Kidney glomerular epithelial cell (primary cell): ENCODE measurements at regions not wholly inside any gene's neighbourhood (a gene's known extent, or its start where the extent isn't known, plus 50 kb on each side); places are given as distances from the start of the nearest gene placed in this dataset.
"Not testable (repeated sequence)": the region's sequence is repeated elsewhere in the genome, so short reads cannot be mapped to it uniquely, and the experiment has no call there.

Experiments used
- DNase-seq: peaks from one replicate; lab custom pipeline; 2025; lab: John Stamatoyannopoulos, UW

DNA sequence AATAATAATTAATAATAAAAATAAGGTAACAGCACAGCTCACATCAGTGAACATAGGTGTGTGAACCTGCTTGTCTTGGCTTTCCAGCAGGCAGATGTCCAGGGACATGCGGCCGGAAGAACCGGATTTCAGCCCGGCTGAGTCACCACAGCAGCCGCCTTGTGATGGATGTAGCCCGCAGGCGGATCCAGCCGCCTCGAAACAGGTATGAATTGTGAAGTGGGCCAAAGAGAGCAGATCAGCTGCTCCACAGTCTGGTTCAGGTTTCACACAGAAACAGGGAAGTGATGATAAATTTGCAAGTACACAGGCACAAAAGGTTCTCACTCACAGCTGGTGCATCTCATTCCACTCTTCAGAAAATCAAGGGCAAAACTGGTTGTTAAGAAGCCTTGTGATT lies 55.1 kb downstream of the ID4 start:
- peak; percentile 16 for DNase-seq

- no peak for DNase-seq
Observed at GRCh38 chr6:19895866-19896692, 58.9 kb downstream of the ID4 start.

DNA sequence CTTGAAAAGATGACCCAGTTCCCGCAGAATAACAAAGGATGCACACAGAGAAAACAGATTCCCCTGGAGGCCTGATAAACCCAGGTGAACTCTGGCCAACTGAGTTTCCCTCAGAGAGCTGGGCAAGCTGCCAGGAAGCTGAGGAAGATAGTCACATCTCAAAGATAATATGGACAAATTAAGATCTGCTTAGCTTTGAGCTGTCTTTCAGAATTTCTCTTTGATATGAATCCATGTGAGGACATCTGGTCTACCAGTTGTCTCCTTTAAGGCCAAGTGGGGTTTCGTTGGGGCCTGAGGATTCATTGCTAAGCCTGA lies 59.5 kb downstream of the ID4 start:
- DNase-seq = no peak

GRCh38 chr6:19898141-19898740 lies 61.1 kb downstream of the ID4 start:
- no peak for DNase-seq

DNA sequence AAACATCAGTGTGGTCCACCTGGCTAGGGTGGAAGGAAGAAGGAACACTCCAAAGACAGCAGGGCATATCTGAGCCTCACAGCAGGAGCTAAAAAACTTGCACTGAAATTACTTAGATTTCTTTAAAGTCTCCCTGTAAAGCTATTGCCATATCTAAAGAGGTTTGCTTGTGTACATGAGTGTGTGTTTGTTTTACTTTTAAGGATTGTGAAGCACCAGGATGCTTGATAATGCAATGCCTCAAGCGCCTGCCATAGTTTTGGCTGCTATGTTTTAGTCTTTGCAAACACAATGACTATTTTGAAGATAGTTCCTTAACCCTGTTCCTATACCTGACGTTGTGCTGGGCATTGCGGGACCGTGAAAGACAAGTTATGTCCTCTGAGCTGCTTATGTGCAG lies 65.0 kb downstream of the ID4 start:
- no peak for DNase-seq

DNA sequence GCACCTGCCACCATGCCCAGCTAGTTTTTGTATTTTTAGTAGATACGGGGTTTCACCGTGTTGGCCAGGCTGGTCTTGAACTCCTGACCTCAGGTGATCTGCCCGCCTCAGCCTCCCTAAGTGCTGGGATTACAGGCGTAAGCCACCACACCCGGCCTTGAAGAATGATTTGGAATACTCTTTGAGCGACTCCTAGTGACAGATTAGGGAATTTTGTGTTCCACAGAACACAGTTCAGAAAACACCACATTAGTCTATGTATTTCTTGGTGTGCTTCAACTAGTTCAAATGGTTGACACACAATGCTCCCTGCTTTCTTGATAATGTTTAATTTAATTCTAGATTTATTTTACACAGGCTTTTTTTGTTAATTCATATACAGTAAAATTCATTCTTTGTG lies 67.2 kb downstream of the ID4 start:
- DNase-seq = not testable (repeated sequence)

DNA sequence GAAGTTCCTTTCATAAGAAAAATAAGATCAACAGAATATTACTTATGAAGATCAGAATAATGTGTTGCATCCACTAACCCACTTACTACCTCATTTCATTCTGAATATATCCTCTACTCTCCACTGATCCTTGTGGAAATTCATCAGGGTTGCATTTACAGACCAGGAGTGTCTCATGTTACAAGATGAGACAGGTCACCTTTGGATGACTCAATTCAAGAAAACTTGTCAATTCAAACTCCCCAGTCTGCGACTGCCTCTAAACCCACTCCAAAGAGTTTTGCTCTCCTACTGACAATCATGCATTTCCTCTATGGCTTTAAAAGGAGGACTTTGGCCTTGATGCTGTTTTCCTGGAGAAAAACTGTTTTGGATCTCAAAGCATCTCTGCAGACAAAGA lies 68.4 kb downstream of the ID4 start:
- no peak for DNase-seq

DNA sequence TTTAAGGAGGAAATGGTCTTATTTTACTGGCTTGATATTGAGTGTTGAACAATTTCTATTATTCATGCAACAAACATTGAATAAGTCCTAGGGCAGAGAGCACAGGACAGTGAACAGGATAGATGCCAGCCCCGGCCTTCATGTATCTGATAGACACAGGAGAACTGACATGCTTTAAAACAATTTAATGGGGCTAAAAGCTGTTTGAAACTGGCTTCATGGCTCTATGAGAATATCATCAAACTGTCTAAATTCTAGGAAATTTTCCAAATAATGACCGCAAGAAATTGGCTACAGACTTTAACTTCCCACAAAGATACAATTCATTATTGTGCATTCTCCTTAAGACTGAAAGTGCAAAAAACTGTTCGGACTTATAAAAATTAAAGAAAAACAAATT lies 69.0 kb downstream of the ID4 start:
- no peak for DNase-seq

GRCh38 chr6:19911223-19911622 lies 74.1 kb downstream of the ID4 start:
- DNase-seq = no peak

DNA sequence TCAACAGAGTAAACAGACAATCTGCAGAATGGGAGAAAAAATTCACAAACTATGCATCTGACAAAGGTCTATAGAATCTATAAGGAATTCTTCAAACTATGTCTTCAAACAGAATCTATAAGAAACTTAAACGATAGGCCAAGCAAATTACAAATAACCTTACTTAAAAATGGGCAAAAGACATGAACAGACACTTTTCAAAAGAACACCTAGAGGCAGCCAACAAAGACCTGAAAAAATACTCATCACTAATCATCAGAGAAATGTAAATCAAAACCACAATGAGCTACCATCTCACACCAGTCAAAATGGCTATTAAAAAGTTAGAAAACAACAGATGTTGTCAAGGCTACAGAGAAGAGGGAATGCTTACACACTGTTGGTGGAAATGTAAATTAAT lies 81.3 kb downstream of the ID4 start:
- no peak for DNase-seq

GRCh38 chr6:19921786-19922185 lies 84.6 kb downstream of the ID4 start:
- DNase-seq = no peak

GRCh38 chr6:19925533-19925932 lies 88.4 kb downstream of the ID4 start:
- DNase-seq = no peak

GRCh38 chr6:19928461-19928860 lies 91.3 kb downstream of the ID4 start:
- DNase-seq = no peak

DNA sequence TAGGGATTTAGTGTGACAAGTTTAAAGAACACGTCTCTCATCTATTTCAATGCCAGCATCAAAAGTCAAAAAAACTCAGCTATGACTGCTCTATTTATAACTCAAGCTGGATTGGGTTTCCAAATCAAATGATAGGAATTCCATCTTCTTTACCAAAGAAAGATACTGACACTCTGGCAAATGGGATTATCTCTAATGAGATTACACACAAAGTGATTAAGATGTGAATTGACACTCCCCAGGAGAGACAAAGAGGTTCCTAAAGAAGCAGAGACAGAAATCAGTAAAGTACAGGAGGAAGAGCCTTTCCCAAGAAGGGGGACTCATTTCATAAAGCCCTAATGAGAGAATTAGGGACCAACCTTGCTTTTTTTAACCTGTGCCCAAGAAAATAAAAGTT lies 92.1 kb downstream of the ID4 start:
- no peak for DNase-seq

GRCh38 chr6:19934996-19935591 lies 97.9 kb downstream of the ID4 start:
- DNase-seq = no peak

- not testable (repeated sequence) for DNase-seq
Observed at GRCh38 chr6:19939321-19939720, 102.2 kb downstream of the ID4 start.

GRCh38 chr6:19939926-19940325 lies 102.8 kb downstream of the ID4 start:
- not testable (repeated sequence) for DNase-seq

DNA sequence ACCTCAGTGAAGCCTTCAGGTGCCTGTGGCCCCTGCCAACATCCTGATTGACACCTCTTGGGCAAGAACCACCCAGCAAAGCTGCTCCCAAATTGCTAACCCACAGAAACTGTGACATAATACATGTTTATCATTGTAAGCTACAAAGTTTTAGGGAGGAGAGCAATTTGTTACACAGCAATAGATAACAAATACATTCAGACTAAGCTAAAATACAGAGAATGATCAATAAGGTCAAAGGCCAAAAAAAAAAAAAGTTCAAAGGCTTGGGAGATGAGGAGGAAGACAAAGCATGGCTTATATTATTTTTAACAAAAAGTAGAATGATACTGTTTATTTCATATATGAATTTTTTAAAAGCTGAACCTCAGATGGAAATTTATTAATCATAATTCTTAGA lies 105.9 kb downstream of the ID4 start:
- no peak for DNase-seq

- DNase-seq = no peak
Observed at GRCh38 chr6:19945843-19946358, 108.7 kb downstream of the ID4 start.

- no peak for DNase-seq
Observed at GRCh38 chr6:19949155-19949554, 112.0 kb downstream of the ID4 start.

DNA sequence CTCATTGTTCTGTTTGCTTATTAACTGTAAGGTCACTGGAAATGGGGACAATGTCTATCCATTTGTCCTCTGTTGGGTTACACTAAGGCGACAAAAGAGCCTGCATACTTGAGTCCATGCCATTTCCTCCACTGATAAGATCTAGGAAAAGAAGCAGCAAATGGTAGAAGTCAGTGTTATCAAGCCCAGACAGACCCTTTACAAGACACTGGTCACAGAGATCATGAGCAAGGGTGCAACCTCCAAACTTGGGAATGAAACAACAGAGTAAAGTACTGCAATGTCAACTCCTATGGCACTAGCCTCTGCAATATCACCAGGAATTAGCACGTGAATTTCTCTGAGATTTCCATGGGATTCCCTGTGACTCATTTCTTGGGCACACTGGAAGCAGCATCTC lies 126.9 kb downstream of the ID4 start:
- no peak for DNase-seq

DNA sequence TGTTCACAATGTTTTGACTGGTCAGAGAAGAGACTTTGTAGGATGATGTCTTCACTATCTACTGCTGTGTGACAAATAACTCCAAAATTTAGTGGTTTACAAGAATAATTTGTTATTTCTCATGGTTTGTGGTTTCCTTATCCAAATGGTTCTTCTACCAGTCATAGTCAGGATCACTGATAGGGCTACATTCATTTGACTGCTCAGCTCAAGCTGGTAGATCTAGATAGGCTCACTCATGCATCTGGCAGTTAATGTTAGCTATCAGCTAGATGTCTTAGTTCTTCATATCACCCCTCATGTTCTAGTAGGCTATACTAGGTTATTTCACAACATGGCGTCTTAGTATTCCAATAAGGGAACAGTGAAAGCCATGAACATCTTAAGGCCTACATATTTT lies 131.0 kb downstream of the ID4 start:
- DNase-seq = no peak

DNA sequence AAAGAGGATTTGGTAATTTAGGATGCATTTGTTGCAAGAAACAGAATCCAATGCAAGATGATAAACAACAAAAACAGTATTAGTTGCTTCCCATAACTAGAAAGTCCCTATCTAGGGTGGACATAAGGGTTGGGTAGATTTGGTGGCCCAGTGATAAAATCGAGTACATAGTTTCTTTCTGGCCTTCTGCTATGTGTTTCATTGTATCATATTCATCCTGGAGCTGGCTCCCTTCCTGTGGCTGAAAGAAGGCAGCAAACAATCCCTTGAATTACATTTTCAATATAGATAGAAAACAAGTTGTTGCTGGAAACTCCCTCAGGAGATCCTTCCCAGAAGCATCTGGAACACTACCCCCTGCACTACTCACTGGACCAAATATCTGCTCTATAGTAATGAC lies 135.1 kb downstream of the ID4 start:
- no peak for DNase-seq
